ENCODE measurements at regions not wholly inside any gene's neighbourhood (a gene's known extent, or its start where the extent isn't known, plus 50 kb on each side); places are given as distances from the start of the nearest gene placed in this dataset.

- TF ChIP-seq, protein P1, sequence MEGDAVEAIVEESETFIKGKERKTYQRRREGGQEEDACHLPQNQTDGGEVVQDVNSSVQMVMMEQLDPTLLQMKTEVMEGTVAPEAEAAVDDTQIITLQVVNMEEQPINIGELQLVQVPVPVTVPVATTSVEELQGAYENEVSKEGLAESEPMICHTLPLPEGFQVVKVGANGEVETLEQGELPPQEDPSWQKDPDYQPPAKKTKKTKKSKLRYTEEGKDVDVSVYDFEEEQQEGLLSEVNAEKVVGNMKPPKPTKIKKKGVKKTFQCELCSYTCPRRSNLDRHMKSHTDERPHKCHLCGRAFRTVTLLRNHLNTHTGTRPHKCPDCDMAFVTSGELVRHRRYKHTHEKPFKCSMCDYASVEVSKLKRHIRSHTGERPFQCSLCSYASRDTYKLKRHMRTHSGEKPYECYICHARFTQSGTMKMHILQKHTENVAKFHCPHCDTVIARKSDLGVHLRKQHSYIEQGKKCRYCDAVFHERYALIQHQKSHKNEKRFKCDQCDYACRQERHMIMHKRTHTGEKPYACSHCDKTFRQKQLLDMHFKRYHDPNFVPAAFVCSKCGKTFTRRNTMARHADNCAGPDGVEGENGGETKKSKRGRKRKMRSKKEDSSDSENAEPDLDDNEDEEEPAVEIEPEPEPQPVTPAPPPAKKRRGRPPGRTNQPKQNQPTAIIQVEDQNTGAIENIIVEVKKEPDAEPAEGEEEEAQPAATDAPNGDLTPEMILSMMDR (IDR thresholded peaks at IDR 0.05; ENCODE audit: low read depth, low read length, missing control alignments), result no peak
- H3K4me3 ChIP-seq (ENCODE audit: low read depth, low read length), result no peak overlapping the region
- no peak for DNase-seq (ENCODE audit: low read depth)
- in situ Hi-C loops (cut with HindIII; ENCODE audit: low sequenced_read_pairs), result no loop called here
Observed at GRCh38 chr5:166088389-166089039, 2202.9 kb upstream of the WWC1 start.

GRCh38 chr5:166091931-166092330, 2199.5 kb upstream of the WWC1 start:
- in situ Hi-C loops (cut with HindIII; ENCODE audit: low sequenced_read_pairs), result no loop called here
- no peak for DNase-seq (ENCODE audit: low read depth)

DNA sequence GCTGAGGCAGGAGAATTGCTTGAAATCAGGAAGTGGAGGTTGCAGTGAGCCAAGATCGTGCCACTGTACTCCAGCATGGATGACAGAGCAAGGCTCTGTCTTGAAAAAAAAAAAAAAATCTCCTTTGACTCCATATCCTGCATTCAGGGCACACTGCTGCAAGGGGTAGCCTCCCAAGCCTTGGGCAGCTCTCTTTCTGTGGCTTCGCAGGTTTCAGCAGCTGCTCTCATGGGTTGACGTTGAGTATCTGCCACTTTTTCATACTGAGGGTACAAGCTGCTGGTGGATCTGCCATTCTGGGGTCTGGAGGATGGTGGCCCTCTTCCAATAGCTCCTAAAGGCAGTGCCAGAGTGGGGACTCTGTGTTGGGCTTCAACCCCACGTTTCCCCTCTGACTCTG, 2198.1 kb upstream of the WWC1 start:
- TF ChIP-seq, protein P1 (IDR thresholded peaks at IDR 0.05; ENCODE audit: low read depth, low read length, missing control alignments), result no peak
- in situ Hi-C loops (cut with HindIII; ENCODE audit: low sequenced_read_pairs), result no loop called here
- H3K4me3 ChIP-seq (ENCODE audit: low read depth, low read length), result no peak overlapping the region

More at GRCh38 chr5:166091931-166092330, 2199.5 kb upstream of the WWC1 start:
- TF ChIP-seq, protein P1 (IDR thresholded peaks at IDR 0.05; ENCODE audit: low read depth, low read length, missing control alignments), result no peak
- H3K4me3 ChIP-seq (ENCODE audit: low read depth, low read length), result no peak overlapping the region

DNA sequence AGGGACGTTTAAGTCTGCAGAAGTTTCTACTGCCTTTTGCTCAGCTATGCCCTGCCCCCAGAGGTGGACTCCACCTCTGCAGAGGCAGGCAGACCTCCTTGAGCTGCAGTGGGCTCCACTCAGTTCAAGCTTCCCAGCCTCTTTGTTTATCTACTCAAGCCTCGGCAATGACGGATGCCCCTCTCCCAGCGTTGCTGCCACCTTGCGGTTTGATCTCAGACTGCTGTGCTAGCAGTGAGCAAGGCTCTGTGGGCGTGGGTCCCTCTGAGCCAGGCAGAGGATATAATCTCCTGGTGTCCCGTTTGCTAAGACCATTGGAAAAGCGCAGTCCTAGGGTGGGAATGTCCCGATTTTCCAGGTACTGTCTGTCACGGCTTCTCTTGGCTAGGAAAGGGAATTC, 2188.5 kb upstream of the WWC1 start:
- TF ChIP-seq, protein P1 (IDR thresholded peaks at IDR 0.05; ENCODE audit: low read depth, low read length, missing control alignments), result no peak
- DNase-seq (ENCODE audit: low read depth), result no peak
- no peak overlapping the region for H3K4me3 ChIP-seq (ENCODE audit: low read depth, low read length)
- in situ Hi-C loops (cut with HindIII; ENCODE audit: low sequenced_read_pairs), result no loop called here

More for the DNA sequence above, 2198.1 kb upstream of the WWC1 start:
- no peak for DNase-seq (ENCODE audit: low read depth)

- H3K4me3 ChIP-seq (ENCODE audit: low read depth, low read length), result no peak overlapping the region
- TF ChIP-seq, protein P1 (IDR thresholded peaks at IDR 0.05; ENCODE audit: low read depth, low read length, missing control alignments), result no peak
- in situ Hi-C loops (cut with HindIII; ENCODE audit: low sequenced_read_pairs), result no loop called here
- no peak for DNase-seq (ENCODE audit: low read depth)
Observed at GRCh38 chr5:166111021-166111420, 2180.4 kb upstream of the WWC1 start.

GRCh38 chr5:166117072-166118066, 2174.1 kb upstream of the WWC1 start:
- no peak for DNase-seq (ENCODE audit: low read depth)
- in situ Hi-C loops (cut with HindIII; ENCODE audit: low sequenced_read_pairs), result no loop called here
- TF ChIP-seq, protein P1 (IDR thresholded peaks at IDR 0.05; ENCODE audit: low read depth, low read length, missing control alignments), result no peak
- H3K4me3 ChIP-seq (ENCODE audit: low read depth, low read length), result no peak overlapping the region

Measured in astrocyte of the cerebellum (primary cell).